ENCODE measurements at regions not wholly inside any gene's neighbourhood (a gene's known extent, or its start where the extent isn't known, plus 50 kb on each side); places are given as distances from the start of the nearest gene placed in this dataset.

GRCh38 chr2:226198956-226199355, 600.7 kb downstream of the IRS1 start:
- no peaks in the 10 kb centered on the region for H3K27me3 ChIP-seq
- intact Hi-C loops (cut with DNase I; ENCODE audit: low total_unique reads) = no loop called here
- H3K9me3 ChIP-seq = no peaks in the 10 kb centered on the region
- no peak overlapping the region for H3K27ac ChIP-seq
- H3K4me3 ChIP-seq = no peak overlapping the region
- H3K4me1 ChIP-seq = no peaks in the 10 kb centered on the region
- no peak for DNase-seq
- 89 to 94% methylated on average over 4 of the region's 4 CpGs for WGBS, 2 donors
- H3K36me3 ChIP-seq (ENCODE audit: low read depth, missing control alignments) = no peaks in the 10 kb centered on the region
- no peak for TF ChIP-seq CTCF (IDR thresholded peaks at IDR 0.05)
- no peak for TF ChIP-seq POLR2A (IDR thresholded peaks at IDR 0.05)

GRCh38 chr2:226190479-226191252, 609.0 kb downstream of the IRS1 start:
- 72 to 78% methylated on average over 5 of the region's 5 CpGs for WGBS, 2 donors
- Histone ChIP-seq H3K27ac (no peak overlapping the region), H3K9me3 (no peaks in the 10 kb centered on the region), H3K36me3 (ENCODE audit: low read depth, missing control alignments) (no peaks in the 10 kb centered on the region), H3K27me3 (no peaks in the 10 kb centered on the region), H3K4me1 (no peaks in the 10 kb centered on the region), H3K4me3 (no peak overlapping the region)
- no peak for DNase-seq
- intact Hi-C loops (cut with DNase I; ENCODE audit: low total_unique reads) = no loop called here
- TF ChIP-seq POLR2A (IDR thresholded peaks at IDR 0.05) (no peak), CTCF (IDR thresholded peaks at IDR 0.05) (no peak)

DNA sequence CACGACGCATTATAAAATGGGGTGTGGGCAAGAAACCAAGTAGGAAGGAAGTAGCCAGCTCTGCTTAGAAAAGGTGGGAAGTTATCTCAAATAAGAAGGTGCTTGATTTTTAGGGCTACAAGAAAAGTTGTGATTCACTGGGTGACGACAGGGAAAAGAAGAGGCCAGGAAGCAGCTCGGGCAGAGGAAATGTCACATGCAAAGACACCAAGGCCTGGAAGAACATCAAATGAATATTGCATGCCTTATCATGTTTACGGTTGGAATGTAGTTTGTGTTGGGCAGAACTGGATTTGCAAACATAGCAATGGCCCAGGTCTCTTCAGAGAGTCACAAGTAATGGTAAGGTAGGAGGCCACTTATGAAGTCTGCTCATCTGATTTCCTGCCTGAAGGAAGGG, 610.6 kb downstream of the IRS1 start:
- Histone ChIP-seq H3K9me3 (no peaks in the 10 kb centered on the region), H3K27ac (no peak overlapping the region), H3K4me1 (no peaks in the 10 kb centered on the region), H3K36me3 (ENCODE audit: low read depth, missing control alignments) (no peaks in the 10 kb centered on the region), H3K4me3 (no peak overlapping the region), H3K27me3 (no peaks in the 10 kb centered on the region)
- TF ChIP-seq POLR2A (IDR thresholded peaks at IDR 0.05) (no peak), CTCF (IDR thresholded peaks at IDR 0.05) (no peak)
- intact Hi-C loops (cut with DNase I; ENCODE audit: low total_unique reads) = no loop called here
- no peak for DNase-seq
- 94 to 95% methylated on average over 5 of the region's 5 CpGs for WGBS, 2 donors

DNA sequence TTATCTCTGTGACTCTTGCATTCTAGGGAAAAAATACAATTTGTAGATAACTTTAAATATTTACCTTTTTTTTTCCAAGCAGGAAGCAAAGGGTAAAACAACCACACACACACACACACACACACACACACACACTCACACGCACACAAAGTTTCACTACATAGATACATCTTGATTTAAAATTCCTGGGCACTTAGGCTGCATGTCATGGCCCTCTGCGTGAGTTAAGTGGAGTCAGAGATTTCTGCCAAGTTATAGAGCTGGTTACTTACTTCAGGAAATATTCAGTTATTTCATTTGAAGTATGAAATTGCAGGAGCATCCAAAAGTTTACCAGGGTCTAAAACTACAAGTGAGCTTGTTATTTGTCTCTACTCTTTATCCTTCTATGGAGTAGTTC, 612.0 kb downstream of the IRS1 start:
- H3K36me3 ChIP-seq (ENCODE audit: low read depth, missing control alignments) = no peaks in the 10 kb centered on the region
- no peaks in the 10 kb centered on the region for H3K9me3 ChIP-seq
- no peak overlapping the region for H3K4me3 ChIP-seq
- 31 to 51% methylated on average over 2 of the region's 2 CpGs for WGBS, 2 donors
- no peaks in the 10 kb centered on the region for H3K4me1 ChIP-seq
- intact Hi-C loops (cut with DNase I; ENCODE audit: low total_unique reads) = no loop called here
- no peak for DNase-seq
- no peak for TF ChIP-seq CTCF (IDR thresholded peaks at IDR 0.05)
- no peak for TF ChIP-seq POLR2A (IDR thresholded peaks at IDR 0.05)
- no peaks in the 10 kb centered on the region for H3K27me3 ChIP-seq
- no peak overlapping the region for H3K27ac ChIP-seq

DNA sequence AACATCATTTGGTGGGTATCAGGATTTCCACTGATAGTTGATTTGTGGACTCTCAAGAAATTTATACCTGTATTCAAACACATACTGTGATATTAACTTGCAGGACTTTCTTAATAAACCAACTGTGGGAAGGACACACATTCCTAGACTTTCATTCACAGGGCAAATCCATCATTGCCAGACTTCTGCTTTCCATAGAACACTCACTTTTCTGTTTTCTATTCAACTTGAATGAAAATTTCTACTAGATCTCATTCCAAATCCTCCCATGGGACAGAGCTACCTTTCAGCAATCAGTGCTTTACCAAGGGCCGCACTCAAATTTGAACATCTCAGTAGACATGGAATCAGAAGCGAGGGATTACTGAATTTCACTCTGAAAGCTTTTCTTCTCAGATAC, 612.5 kb downstream of the IRS1 start:
- H3K27me3 ChIP-seq = no peaks in the 10 kb centered on the region
- no peaks in the 10 kb centered on the region for H3K9me3 ChIP-seq
- no peak overlapping the region for H3K4me3 ChIP-seq
- intact Hi-C loops (cut with DNase I; ENCODE audit: low total_unique reads) = no loop called here
- H3K36me3 ChIP-seq (ENCODE audit: low read depth, missing control alignments) = no peaks in the 10 kb centered on the region
- no peak for TF ChIP-seq CTCF (IDR thresholded peaks at IDR 0.05)
- TF ChIP-seq POLR2A (IDR thresholded peaks at IDR 0.05) = no peak
- no peak for DNase-seq
- H3K27ac ChIP-seq = no peak overlapping the region
- H3K4me1 ChIP-seq = no peaks in the 10 kb centered on the region
- WGBS, 2 donors = 84 to 94% methylated on average over 2 of the region's 2 CpGs

Data from testis (tissue), 2 donors.